Fibroblast of upper back skin (primary cell): ENCODE measurements at regions not wholly inside any gene's neighbourhood (a gene's known extent, or its start where the extent isn't known, plus 50 kb on each side); places are given as distances from the start of the nearest gene placed in this dataset.
"Not testable (repeated sequence)": the region's sequence is repeated elsewhere in the genome, so short reads cannot be mapped to it uniquely, and the experiment has no call there.

Experiments
- DNase-seq: peaks from one replicate; pipeline ENCODE4 v3.0.0-alpha.2; 2013

- DNase-seq, result no peak
Measured at GRCh38 chr4:29710519-29710918, 1009.6 kb upstream of the PCDH7 start.

DNA sequence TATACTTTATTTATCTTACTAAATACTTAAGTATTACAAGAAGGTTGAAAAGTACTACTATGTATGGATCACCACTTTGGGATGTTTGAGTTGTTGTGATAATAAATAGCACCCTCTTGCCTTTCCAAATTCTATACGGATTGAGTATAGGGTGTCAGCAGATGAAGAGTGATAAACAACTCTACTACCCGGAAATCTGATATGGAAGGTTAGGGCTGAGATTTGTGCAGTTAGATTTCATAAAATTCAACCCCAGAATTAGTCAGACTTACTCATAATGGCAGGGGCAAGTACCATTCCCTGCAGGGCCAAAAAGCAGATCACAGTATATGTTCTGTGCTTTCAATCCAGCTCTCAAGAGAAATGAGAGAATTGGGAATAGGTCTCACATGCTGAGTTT, 1008.9 kb upstream of the PCDH7 start:
- DNase-seq, result peak; percentile 9

GRCh38 chr4:29717287-29718057, 1002.7 kb upstream of the PCDH7 start:
- no peak for DNase-seq

- no peak for DNase-seq
Measured at GRCh38 chr4:29718136-29718535, 1002.0 kb upstream of the PCDH7 start.

DNA sequence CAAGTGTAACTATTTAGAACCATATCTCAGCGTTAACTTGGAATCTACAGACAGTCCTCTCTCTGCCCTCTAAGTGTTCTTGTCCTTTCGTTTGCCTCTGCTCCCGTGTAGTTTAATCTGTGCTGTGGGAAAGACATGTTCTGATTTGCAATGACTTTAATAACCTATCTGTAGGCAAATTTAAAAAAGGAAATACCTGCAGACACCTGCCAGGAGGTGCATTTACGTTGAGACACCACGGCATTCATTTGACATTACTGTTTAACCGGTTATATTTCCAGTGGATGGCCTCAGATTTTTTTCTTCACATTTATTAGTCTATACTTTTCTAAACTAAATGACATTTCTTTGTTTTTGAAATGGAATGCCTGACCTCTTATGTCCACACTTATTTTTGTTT, 997.9 kb upstream of the PCDH7 start:
- DNase-seq, result no peak

GRCh38 chr4:29726938-29727337, 993.2 kb upstream of the PCDH7 start:
- DNase-seq, result no peak

GRCh38 chr4:29734343-29735213, 985.6 kb upstream of the PCDH7 start:
- DNase-seq, result no peak

DNA sequence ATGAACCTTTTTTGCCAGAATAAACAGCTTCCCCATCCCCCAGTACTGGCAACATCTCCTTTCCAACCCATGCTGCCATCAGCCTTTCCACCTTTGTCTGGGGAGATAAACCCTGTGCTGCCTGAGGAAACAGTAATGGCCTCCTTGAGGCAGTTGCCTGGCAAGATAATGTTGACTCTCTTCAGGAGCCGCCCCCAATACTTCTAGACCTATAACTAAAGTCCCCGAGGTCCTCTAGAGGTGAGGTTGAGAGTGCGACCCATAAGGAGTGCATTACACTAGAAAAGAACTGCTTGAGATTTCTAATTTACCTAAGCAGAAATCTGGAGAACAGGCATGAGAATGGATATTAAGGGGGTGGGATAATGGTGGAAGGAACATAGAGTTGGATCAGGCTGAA, 963.2 kb upstream of the PCDH7 start:
- no peak for DNase-seq

DNA sequence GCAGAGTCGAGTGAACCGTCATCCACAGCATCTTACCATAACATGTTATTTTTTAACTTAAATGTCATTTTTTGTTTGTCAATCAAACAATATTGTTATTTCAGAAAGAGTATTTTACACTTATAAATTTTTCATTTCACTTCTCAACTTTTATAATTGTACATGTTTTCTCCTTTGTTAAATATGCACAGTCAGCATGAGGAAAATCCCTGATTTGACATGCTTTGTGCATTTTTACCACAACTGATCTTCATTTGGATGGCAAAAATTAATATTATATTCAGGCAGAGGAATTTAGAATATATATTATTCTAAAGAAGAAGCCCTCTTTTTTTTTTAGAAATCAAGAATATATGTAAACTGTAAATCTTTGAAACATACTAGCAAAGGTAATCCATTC, 958.0 kb upstream of the PCDH7 start:
- DNase-seq, result no peak

DNA sequence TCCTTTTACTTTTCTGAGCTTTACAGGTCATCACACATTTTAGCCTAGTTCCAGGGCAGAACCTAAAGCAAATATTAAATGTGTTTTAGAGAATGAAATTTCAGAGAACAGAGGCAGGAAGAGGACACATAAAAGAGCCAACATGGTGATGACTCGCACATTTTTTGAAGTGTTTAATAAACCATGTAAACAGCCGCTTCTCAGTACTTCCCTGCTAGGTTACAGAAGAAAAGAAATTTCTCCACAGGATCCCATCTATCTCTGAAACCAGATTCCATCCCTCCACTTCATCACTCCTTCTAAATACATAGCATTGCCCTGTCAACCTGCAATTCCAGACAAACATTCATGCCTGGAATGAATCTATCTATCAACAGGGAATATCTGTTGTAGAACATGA, 949.5 kb upstream of the PCDH7 start:
- peak; percentile 0 for DNase-seq

DNA sequence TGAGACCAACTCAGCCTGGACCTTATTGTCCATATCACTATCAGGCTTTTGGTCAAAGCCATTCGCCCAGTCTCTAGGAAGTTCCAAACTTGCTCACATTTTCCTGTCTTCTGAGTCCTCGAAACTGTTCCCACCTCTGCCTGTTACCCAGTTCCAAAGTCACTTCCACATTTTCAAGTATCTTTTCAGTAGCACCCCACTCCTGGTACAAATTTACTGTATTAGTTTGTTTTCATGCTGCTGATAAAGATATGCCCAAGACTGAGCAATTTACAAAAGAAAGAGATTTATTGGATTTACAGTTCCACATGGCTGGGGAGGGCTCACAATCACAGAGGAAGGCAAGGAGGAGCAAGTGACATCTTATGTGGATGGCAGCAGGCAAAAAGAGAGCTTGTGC, 932.0 kb upstream of the PCDH7 start:
- DNase-seq, result not testable (repeated sequence)

DNA sequence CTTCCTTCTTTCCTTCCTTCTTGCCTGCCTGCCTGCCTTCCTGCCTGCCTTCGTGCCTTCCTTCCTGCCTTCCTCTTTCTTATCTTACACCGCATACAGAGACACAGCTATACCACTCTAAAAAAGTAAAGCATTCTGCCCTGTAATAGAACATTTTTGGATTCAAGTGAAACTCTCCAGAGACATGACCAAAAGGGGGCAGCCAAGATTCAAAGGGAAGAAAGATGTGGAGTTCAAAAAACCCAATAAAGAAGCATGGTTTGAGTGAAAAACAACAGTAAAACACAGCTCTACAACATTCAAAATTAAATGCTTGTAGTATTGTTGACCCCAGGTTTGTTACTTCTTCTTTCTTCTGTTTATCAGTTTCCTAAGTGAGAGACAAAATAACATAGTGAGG, 914.9 kb upstream of the PCDH7 start:
- no peak for DNase-seq

DNA sequence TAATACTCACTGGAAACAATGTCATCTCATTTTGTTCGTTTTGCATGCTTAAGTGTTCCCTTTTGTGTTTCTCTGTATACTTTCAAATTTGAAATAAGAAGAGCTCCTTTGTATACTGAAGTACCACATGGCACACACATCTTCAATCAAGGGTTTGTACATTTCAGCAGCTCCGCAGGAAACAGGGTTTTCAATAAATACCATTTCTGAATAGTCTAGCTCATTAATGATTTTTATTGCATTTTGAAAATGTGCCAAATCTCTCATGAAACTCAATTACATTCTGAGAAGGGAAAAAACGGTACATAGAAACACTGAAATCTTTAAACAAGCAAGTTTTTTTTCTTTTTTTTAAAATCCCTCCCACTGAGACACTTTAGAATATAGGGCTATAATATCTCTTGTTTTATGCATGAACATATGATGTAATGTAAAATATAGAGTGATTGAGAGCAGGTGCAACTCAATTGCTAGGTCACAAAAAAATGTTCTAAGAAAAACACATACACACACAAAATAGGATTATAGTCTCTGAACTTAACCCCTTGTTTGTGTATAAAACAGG, 914.2 kb upstream of the PCDH7 start:
- DNase-seq, result no peak

DNA sequence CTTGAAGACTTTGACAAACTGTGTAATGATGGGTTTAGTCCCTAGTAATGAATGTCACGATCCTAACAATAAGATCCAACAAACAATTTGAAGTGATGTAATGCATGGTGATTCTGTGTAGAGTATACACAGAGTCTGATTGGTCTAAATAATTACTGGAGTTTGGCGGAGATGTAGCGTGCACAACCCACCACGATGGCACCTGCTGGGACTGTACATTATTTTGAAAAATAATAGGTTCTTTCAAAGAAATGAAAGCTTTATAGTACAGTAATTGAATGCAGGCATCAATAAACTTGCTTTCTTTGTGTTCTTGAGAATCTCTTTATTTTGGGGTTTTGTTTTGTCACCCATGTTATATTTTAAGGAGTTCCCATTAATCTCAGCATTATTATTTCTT, 902.2 kb upstream of the PCDH7 start:
- DNase-seq, result no peak

GRCh38 chr4:29829067-29829466, 891.1 kb upstream of the PCDH7 start:
- no peak for DNase-seq

DNA sequence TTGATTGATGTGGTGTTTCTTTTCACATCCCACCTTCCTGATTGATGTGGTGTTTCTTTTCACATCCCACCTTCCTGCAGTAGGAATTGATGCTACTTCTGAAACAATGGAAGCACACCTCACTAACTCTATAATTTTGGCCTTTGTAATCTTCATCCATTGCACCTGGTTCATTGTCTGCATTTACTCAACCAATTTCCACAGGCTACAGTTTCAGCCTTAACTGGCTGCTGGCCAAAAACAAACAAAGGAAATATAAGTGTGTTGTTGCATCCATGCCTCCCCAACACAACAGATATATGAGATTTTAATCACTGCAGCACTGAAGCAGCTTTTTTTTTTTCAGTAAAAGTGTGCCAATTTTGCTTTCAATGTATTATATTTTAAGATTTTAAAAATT, 867.6 kb upstream of the PCDH7 start:
- no peak for DNase-seq

GRCh38 chr4:29853833-29854232, 866.3 kb upstream of the PCDH7 start:
- DNase-seq, result no peak

DNA sequence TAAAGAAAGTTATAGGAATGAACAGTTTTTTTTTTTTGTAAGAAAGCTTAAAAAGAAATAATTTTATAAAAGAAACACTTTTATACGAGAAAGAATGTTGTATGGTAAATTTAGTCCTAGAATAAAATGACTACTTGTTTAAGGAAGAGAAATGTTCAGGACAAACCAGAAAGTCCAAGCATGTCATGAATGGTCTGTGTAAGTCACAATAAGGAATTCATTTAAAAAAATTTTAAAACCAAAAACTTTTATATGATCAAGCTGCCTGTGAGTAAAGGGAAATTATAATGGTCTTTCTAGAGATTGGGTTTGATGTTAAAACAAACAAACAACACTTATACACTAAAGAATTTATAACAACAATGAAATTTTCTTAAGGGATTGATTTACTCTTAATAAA, 858.9 kb upstream of the PCDH7 start:
- no peak for DNase-seq

DNA sequence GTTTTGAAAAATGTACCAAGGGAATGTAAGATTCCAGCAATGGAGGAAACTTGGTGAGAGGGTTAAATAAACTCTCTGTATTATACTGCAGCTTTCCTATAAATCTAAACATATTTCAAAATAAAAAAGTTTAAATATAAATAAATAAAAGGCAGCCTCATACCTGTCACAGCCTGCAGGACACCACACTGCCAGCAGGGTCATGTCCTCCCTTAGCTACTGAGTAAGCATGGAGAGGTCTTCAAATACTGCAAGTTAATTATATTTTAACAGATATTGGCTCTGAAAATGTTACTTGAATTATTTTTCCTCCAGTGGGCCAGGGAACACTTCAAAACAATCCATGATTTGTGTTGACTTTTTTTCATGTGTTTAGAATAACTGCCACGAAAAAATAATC, 852.8 kb upstream of the PCDH7 start:
- DNase-seq, result no peak

DNA sequence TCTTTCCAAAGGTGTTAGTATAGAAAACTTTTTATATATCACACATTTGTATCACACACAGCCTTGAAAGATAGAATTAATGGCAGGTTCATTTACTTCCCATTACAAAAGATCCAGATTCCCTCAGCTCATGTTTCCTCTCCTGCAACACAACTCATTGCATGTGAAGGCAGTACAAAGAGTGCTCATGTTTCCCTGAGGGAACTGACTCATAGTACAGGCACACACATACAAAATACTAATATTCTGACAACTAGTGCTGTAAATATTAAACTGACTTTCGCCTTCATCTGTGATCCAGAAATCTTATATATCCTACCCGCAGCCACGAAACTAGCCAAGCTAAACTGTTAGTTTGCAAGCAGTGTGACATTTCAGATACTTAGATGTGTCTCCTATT, 819.8 kb upstream of the PCDH7 start:
- DNase-seq, result peak; percentile 22

GRCh38 chr4:29908276-29908675, 811.9 kb upstream of the PCDH7 start:
- DNase-seq, result peak; percentile 39

DNA sequence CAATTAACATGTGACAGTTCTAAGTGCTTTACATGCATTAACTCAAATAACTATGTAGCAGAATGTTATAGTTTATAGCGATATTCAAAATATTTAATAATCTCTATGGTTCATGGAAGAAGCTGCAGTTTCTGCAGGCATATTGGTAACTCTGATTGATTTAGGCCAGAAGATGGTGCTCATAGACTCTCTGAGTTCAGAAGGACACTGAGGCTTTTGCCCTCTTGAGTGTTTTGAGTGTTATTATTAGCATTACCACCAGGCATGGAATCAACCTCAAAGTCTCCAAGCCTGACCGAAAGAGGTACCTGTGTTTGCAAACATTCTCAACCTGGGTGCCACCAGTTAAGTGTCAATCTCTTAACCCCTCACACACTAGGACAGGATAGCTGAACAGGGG, 792.3 kb upstream of the PCDH7 start:
- no peak for DNase-seq

- DNase-seq, result no peak
Measured at GRCh38 chr4:29948451-29948850, 771.7 kb upstream of the PCDH7 start.

- DNase-seq, result no peak
Measured at GRCh38 chr4:29948858-29949257, 771.3 kb upstream of the PCDH7 start.
